ENCODE measurements at regions not wholly inside any gene's neighbourhood (a gene's known extent, or its start where the extent isn't known, plus 50 kb on each side); places are given as distances from the start of the nearest gene placed in this dataset.

DNA sequence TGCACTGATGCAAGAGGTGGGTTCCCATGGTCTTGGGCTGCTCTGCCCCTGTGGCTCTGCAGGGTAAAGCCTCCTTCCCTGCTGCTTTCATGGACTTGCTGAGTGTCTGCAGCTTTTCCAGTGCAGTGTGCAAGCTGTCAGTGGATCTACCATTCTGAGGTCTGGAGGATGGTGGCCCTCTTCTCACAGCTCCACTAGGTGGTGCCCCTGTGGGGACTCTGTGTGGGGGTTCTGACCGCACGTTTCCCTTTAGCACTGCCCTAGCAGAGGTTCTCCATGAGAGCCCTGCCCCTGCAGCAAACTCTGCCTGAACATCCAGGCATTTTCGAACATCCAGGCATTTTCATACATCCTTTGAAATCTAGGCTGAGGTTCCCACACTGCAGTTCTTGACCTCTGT is 329.8 kb upstream of the NAALADL2 start:
- H3K4me3 Mint-ChIP-seq (ENCODE audit: unreplicated experiment), result no peak overlapping the region
- DNase-seq (ENCODE audit: low read depth) (no peak), FAIRE-seq (no peak)
- H3K9me3 Mint-ChIP-seq (ENCODE audit: unreplicated experiment), result peaks cover 2% of the 10 kb centered on the region
- Histone ChIP-seq H3K4me1 (ENCODE audit: insufficient read depth, low read length) (peaks cover 9% of the 10 kb centered on the region), H2AFZ (ENCODE audit: low read depth, low read length) (no peak overlapping the region), H3K9ac (ENCODE audit: low read length) (no peak overlapping the region), H3K79me2 (ENCODE audit: insufficient read depth, low read length) (no peaks in the 10 kb centered on the region), H4K20me1 (ENCODE audit: insufficient read depth, low read length) (no peaks in the 10 kb centered on the region), H3K27me3 (ENCODE audit: insufficient read depth, low read length) (no peaks in the 10 kb centered on the region), H3K4me2 (ENCODE audit: low read length) (no peak overlapping the region), H3K27ac (ENCODE audit: low read depth, low read length) (no peak overlapping the region), H3K9me3 (ENCODE audit: insufficient read depth, low read depth, low read length) (no peaks in the 10 kb centered on the region), H3K36me3 (ENCODE audit: insufficient read depth, low read length) (no peaks in the 10 kb centered on the region), H3K4me3 (ENCODE audit: insufficient read depth, low read depth, low read length) (no peak overlapping the region)
- TF ChIP-seq EZH2 (IDR thresholded peaks at IDR 0.05; ENCODE audit: insufficient read depth, low read length), result no peak
- TF ChIP-seq CTCF (IDR thresholded peaks at IDR 0.05; ENCODE audit: insufficient read depth, low read depth, low read length), result no peak
- H3K4me1 Mint-ChIP-seq (ENCODE audit: low read depth, unreplicated experiment), result peaks cover 7% of the 10 kb centered on the region
- H3K27ac Mint-ChIP-seq (ENCODE audit: unreplicated experiment), result no peak overlapping the region
- H3K27me3 Mint-ChIP-seq (ENCODE audit: low read depth, unreplicated experiment), result no peaks in the 10 kb centered on the region
- no peaks in the 10 kb centered on the region for H3K36me3 Mint-ChIP-seq (ENCODE audit: low read depth, unreplicated experiment)

GRCh38 chr3:174531262-174531982 is 327.7 kb upstream of the NAALADL2 start:
- no peak for DNase-seq (ENCODE audit: low read depth)
- Mint-ChIP-seq H3K27me3 (ENCODE audit: low read depth, unreplicated experiment) (no peaks in the 10 kb centered on the region), H3K4me1 (ENCODE audit: low read depth, unreplicated experiment) (peaks cover 7% of the 10 kb centered on the region), H3K36me3 (ENCODE audit: low read depth, unreplicated experiment) (no peaks in the 10 kb centered on the region), H3K9me3 (ENCODE audit: unreplicated experiment) (no peaks in the 10 kb centered on the region), H3K27ac (ENCODE audit: unreplicated experiment) (no peak overlapping the region), H3K4me3 (ENCODE audit: unreplicated experiment) (no peak overlapping the region)
- no peak for TF ChIP-seq CTCF (IDR thresholded peaks at IDR 0.05; ENCODE audit: insufficient read depth, low read depth, low read length)
- no peak for TF ChIP-seq EZH2 (IDR thresholded peaks at IDR 0.05; ENCODE audit: insufficient read depth, low read length)
- no peaks in the 10 kb centered on the region for H3K79me2 ChIP-seq (ENCODE audit: insufficient read depth, low read length)
- no peak overlapping the region for H3K4me3 ChIP-seq (ENCODE audit: insufficient read depth, low read depth, low read length)
- peaks cover 9% of the 10 kb centered on the region for H3K4me1 ChIP-seq (ENCODE audit: insufficient read depth, low read length)
- H3K4me2 ChIP-seq (ENCODE audit: low read length), result no peak overlapping the region
- peak; percentile 41 for FAIRE-seq
- no peaks in the 10 kb centered on the region for H3K36me3 ChIP-seq (ENCODE audit: insufficient read depth, low read length)
- no peak overlapping the region for H3K9ac ChIP-seq (ENCODE audit: low read length)
- H3K9me3 ChIP-seq (ENCODE audit: insufficient read depth, low read depth, low read length), result no peaks in the 10 kb centered on the region
- H3K27ac ChIP-seq (ENCODE audit: low read depth, low read length), result no peak overlapping the region
- no peaks in the 10 kb centered on the region for H4K20me1 ChIP-seq (ENCODE audit: insufficient read depth, low read length)
- no peak overlapping the region for H2AFZ ChIP-seq (ENCODE audit: low read depth, low read length)
- H3K27me3 ChIP-seq (ENCODE audit: insufficient read depth, low read length), result no peaks in the 10 kb centered on the region

DNA sequence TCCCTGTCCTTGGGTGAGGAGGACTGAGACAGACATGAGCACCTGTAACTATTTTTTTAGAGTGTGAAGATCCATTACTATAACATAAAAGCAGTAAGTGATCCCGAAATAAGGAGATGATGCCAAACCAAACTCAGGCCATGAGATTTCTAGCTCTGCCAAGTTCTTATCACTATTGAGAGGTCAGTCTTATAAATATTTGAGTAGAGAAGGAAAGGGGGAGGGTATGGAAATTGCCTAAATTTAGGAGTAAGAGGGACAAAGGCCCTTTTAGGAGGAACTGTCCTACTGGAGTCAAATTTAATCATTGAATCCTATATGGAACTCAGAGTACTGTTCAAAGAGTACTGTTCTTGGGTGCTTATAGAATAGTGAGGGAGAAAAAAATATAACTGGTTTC is 326.9 kb upstream of the NAALADL2 start:
- Histone ChIP-seq H2AFZ (ENCODE audit: low read depth, low read length) (no peak overlapping the region), H4K20me1 (ENCODE audit: insufficient read depth, low read length) (no peaks in the 10 kb centered on the region), H3K27me3 (ENCODE audit: insufficient read depth, low read length) (no peaks in the 10 kb centered on the region), H3K4me2 (ENCODE audit: low read length) (no peak overlapping the region), H3K79me2 (ENCODE audit: insufficient read depth, low read length) (no peaks in the 10 kb centered on the region), H3K27ac (ENCODE audit: low read depth, low read length) (no peak overlapping the region), H3K4me1 (ENCODE audit: insufficient read depth, low read length) (peaks cover 9% of the 10 kb centered on the region), H3K4me3 (ENCODE audit: insufficient read depth, low read depth, low read length) (no peak overlapping the region), H3K36me3 (ENCODE audit: insufficient read depth, low read length) (no peaks in the 10 kb centered on the region), H3K9me3 (ENCODE audit: insufficient read depth, low read depth, low read length) (no peaks in the 10 kb centered on the region), H3K9ac (ENCODE audit: low read length) (no peak overlapping the region)
- H3K4me1 Mint-ChIP-seq (ENCODE audit: low read depth, unreplicated experiment), result peaks cover 7% of the 10 kb centered on the region
- H3K9me3 Mint-ChIP-seq (ENCODE audit: unreplicated experiment), result no peaks in the 10 kb centered on the region
- FAIRE-seq, result no peak
- no peak overlapping the region for H3K27ac Mint-ChIP-seq (ENCODE audit: unreplicated experiment)
- no peaks in the 10 kb centered on the region for H3K27me3 Mint-ChIP-seq (ENCODE audit: low read depth, unreplicated experiment)
- H3K4me3 Mint-ChIP-seq (ENCODE audit: unreplicated experiment), result no peak overlapping the region
- TF ChIP-seq EZH2 (IDR thresholded peaks at IDR 0.05; ENCODE audit: insufficient read depth, low read length) (no peak), CTCF (IDR thresholded peaks at IDR 0.05; ENCODE audit: insufficient read depth, low read depth, low read length) (no peak)
- no peaks in the 10 kb centered on the region for H3K36me3 Mint-ChIP-seq (ENCODE audit: low read depth, unreplicated experiment)
- no peak for DNase-seq (ENCODE audit: low read depth)
